Kasumi-1 (cell line): ENCODE measurements at regions not wholly inside any gene's neighbourhood (a gene's known extent, or its start where the extent isn't known, plus 50 kb on each side); places are given as distances from the start of the nearest gene placed in this dataset.

ENCODE experiments used
- DNase-seq, 2 experiments: peaks; one replicate each; lab custom pipeline; 2025; lab: John Stamatoyannopoulos, UW

- DNase-seq = no peak
Measured at GRCh38 chr5:125750861-125751186, 672.4 kb upstream of the GRAMD2B start.

DNA sequence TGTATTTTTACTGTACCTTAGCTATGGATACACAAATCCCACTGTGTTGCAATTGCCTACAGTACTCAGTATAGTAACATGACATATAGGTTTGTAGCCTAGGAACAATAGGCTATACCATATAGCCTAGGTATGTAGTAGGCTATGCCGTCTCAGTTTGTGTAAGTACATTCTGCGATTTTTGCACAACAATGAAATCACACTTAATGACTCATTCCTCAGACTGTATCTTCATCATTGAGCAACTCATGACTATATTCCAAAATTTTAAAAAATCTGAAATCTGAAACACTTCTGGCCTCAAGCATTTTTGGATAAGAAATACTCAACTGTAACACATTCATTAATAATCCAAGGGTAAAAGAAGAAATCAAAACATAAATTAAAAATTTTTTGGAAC lies 666.8 kb upstream of the GRAMD2B start:
- DNase-seq = no peak

DNA sequence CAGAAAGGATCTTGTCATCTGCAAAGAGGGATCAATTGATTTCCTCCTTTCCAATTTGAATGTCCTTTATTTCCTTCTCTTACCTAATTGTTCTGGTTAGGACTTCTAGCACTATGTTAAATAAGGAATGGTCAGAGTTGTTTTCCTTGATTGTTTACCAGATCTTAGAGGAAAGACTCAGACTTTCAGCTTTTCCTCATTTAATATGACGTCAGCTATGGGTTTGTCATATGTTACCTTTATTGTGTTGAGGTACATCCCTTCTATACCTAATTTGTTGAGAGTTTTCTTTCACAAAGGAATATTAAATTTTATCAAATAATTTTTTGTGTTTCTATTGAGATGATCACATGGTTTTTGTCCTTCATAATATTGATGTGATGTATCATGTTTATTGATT lies 656.5 kb upstream of the GRAMD2B start:
- no peak for DNase-seq

DNA sequence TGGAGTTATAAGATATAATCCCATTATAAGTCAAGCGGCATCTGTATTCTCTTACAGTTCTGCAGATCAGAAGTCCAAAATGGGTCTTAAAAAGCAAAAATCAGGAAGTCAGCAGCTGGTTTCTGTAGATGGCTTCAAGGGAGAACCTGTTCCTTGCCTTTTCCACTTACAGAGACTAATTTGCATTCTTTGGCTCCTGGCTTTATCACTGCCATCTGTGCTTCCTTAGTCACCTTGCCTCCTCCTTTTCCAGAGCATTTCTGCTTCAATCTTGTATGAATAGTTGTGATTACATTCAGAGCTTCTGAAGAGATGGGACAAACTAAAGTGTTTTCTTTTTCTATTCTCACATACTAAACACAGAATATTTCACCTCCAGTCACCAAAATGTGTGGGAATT lies 647.3 kb upstream of the GRAMD2B start:
- no peak for DNase-seq

- DNase-seq = no peak
Measured at GRCh38 chr5:125776656-125777139, 646.5 kb upstream of the GRAMD2B start.

GRCh38 chr5:125778791-125779190 lies 644.4 kb upstream of the GRAMD2B start:
- DNase-seq = no peak

DNA sequence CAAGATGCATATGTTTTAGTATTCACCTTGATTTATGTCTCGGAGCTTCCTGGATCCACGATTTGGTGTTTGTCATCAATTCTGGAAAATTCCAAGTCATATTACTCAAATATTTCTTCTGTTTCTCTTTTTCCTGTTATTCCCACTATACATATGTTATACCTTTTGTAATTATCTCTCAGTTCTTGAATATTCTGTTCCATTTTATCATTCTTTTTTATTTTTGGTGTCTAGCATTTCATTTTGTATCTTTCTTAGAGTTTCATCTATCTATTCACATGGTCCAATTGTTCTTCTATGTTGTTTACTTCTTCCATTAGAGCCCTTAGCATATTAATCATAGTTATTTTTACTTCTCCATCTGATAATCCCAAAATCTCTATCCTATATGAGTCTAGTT lies 637.8 kb upstream of the GRAMD2B start:
- no peak for DNase-seq

GRCh38 chr5:125786021-125786420 lies 637.2 kb upstream of the GRAMD2B start:
- no peak for DNase-seq

DNA sequence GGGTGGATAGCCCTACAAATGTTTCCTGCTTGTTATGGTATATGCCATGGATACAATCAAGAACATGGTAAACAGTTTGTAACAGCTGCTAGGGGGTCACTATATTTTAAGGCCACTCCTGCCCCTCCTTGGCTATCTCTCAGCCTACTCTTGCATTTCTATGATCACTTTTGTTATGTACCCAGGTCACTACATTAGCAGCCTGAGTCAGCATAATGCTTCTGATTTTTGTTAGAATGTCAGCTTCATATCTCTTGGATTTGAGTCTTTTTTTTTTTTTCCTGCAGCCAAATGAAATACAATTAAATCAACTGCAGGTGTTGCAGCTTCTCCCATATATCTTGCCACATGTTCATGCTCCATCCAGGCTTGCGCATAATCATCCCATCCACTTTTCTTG lies 629.7 kb upstream of the GRAMD2B start:
- DNase-seq = no peak

GRCh38 chr5:125794922-125795321 lies 628.3 kb upstream of the GRAMD2B start:
- no peak for DNase-seq

- peak; percentile 37 for DNase-seq
Measured at GRCh38 chr5:125798307-125798706, 624.9 kb upstream of the GRAMD2B start.

DNA sequence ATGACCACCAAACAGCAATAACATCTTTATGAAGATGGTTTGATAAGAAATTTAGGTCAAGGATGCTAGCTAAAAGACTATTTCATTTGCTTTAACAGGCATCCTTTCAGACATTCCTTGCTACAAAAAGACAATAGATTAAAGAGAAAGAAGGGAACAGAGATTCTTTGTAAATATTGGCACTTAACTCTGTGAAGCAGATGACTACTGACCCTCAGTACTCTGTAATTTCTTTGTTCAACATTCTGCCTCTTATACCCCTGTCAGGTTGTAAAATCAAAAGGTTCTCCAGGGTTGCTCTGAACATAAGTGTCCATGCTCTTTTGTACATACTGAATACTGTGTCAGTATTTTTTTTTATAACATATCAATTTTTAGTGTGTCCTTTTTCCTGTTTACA lies 610.6 kb upstream of the GRAMD2B start:
- DNase-seq = no peak

- no peak for DNase-seq
Measured at GRCh38 chr5:125813221-125813974, 609.8 kb upstream of the GRAMD2B start.

DNA sequence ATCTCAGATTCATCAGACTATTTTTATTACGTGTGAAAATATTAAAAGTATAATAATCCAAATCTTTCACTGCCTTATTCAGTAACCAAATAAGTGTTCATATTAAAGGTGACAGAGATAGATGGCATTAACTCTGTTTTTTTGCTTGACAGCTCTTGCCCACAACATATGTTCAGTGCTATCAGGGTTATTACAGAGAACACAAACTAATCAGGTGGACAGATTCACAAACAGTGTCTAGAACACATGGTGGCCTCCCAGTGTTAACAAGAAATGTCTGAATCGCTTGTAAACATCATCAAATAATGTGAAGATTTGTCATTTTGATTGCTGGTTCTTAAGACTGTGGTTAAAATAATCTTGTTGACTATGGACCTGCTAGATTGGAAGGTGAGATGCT lies 609.1 kb upstream of the GRAMD2B start:
- DNase-seq = no peak

- DNase-seq = no peak
Measured at GRCh38 chr5:125823572-125823971, 599.6 kb upstream of the GRAMD2B start.

DNA sequence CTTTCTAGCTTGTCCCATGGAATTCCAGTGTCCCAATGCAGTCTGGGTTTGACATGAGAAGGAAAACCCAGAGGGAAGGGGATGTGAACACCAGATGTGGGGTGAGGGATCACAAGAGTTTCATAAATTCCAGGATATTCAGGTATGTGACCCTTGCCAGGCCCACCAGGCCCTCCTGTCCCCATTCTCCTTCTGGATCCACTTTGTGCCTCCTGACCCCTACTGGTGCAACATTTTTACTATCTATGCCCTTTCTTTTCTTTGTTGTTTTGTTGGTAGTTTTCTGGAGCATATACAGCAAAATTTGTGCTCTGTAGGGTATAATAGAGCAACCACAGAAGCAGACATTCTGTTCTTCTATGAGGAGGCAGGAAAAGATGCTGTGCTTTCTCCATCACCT lies 597.0 kb upstream of the GRAMD2B start:
- DNase-seq = no peak

DNA sequence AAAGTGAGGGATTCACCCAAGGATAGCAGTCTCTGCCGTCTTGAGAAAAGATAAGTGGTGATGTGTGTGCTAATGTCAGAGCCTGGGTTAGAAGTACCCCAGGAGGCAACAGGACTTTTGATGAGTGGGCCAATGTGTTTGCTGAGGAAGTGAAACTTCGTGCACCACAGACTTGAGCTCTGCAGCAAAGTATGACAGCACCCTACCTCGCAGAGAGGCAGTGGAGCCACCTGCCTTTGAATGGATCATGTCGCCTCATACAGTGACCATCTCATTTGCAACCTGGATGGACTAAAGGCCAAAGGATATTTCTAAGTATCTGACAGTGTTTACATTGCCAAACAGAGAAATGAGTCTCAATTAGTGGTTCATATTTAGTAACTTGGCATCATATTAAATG lies 593.9 kb upstream of the GRAMD2B start:
- DNase-seq = no peak

DNA sequence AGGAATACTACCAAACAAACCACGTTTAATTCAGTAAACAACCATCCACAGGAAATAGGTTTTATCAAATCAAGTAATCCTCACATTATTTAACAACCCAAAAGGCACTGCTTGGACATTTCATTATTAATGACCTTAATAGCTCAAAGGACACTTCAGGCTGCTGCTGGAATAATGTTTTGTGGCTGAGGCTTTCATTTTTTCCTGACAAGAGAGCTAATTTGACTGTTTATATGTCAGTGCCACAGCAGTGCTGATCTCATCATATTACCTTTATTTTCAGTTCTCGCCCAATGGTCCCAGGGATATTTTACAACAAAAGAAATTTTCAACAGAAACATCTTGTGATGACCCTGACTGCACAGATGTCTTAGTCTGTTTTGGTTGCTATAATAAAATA lies 589.8 kb upstream of the GRAMD2B start:
- no peak for DNase-seq

- no peak for DNase-seq
Measured at GRCh38 chr5:125834438-125835115, 588.6 kb upstream of the GRAMD2B start.

DNA sequence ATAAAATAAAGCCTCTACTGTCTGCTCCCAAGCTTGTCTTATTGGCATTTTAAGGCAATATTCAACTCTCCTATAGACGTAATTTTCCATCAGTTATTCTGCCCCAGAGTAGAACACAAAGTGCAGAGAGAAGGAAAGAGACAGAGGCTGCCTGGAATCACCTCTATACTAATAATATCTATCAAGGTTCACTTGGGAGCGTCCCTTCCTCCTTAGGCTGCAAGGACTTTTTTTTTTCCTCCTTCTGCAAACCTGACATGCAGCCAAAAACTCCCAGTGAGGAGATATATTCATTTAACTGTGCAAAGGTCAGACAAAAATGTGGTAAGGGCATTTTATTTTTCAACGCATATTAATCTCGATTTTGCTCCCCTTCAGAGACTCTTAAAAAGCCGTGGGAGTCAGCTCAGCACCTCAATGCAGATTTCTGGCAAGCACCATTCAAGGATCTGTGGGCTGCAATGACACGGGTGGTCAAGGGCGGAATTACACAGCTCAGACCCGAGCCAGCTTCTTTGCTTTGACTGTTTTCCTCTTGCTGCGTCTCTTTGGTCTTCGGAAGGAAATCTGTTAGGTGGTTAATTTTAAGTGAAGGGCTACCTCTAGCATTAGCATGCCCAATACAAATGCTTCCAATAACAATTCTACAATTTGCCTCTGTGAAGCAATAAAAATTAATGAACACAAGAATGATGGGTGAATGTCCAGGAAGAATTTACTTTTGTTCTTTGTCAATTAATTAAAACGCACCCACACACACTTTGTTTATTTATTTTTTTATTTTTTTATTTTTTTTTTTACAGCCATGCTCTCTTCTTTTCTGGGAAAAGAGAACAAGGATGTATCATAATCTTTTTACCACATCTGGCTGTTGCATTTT lies 587.7 kb upstream of the GRAMD2B start:
- peak; percentile 28 to 39 for DNase-seq

- no peak for DNase-seq
Measured at GRCh38 chr5:125836256-125836655, 587.0 kb upstream of the GRAMD2B start.

DNA sequence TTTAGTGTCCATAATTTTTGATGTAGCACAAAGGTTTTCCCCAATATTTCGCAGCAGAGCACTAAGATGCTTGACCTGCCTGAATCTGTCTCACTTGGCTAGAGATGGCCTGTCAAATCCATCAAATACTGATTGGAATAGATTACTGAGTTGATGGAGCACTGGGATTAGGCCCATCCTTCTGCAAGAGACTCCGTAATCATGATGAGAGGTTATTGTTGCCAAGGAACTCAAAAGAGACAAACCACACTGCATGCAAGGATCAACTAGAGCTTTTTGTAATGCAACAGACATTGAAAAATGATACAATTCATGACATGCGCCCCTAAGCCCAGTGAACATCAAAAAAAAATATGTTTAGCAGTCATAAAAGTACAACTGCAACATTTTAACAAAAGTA lies 585.3 kb upstream of the GRAMD2B start:
- no peak for DNase-seq

DNA sequence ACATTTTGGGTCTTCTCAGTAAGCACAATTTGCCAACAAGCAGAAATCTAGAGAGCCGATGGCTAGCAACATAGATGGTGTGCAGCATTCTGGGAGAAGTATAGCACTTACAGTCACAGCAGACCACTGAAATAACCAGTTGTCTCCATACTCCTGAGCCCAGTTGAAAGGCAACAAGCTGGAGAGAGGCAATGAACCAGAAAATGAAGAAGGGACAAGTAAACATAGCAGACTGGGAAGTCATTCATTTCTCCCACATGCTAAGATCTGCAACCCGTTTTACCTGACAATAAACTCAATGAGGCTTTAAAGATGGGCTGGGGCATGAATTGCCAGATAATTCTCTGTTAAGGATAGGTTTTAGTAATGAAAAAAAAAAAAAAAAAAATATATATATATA lies 575.6 kb upstream of the GRAMD2B start:
- no peak for DNase-seq
